ENCODE measurements at regions not wholly inside any gene's neighbourhood (a gene's known extent, or its start where the extent isn't known, plus 50 kb on each side); places are given as distances from the start of the nearest gene placed in this dataset.
"Not testable (repeated sequence)": the region's sequence is repeated elsewhere in the genome, so short reads cannot be mapped to it uniquely, and the experiment has no call there.

- DNase-seq (ENCODE audit: low read depth), result no peak
Observed at GRCh38 chr9:31112491-31112890, 1272.0 kb upstream of the ACO1 start.

GRCh38 chr9:31114346-31114745, 1270.1 kb upstream of the ACO1 start:
- DNase-seq (ENCODE audit: low read depth), result no peak

GRCh38 chr9:31119890-31120454, 1264.5 kb upstream of the ACO1 start:
- peak; percentile 31 for DNase-seq (ENCODE audit: low read depth)

- DNase-seq (ENCODE audit: low read depth), result no peak
Observed at GRCh38 chr9:31124389-31124788, 1260.1 kb upstream of the ACO1 start.

GRCh38 chr9:31135567-31135966, 1248.9 kb upstream of the ACO1 start:
- DNase-seq (ENCODE audit: low read depth), result no peak

- DNase-seq (ENCODE audit: low read depth), result no peak
Observed at GRCh38 chr9:31136524-31136923, 1247.9 kb upstream of the ACO1 start.

GRCh38 chr9:31137176-31138160, 1247.0 kb upstream of the ACO1 start:
- DNase-seq (ENCODE audit: low read depth), result peak; percentile 90

- peak; percentile 44 for DNase-seq (ENCODE audit: low read depth)
Observed at GRCh38 chr9:31140316-31140715, 1244.1 kb upstream of the ACO1 start.

GRCh38 chr9:31142456-31142855, 1242.0 kb upstream of the ACO1 start:
- DNase-seq (ENCODE audit: low read depth), result no peak

- no peak for DNase-seq (ENCODE audit: low read depth)
Observed at GRCh38 chr9:31144614-31145013, 1239.8 kb upstream of the ACO1 start.

GRCh38 chr9:31146485-31147166, 1237.8 kb upstream of the ACO1 start:
- no peak for DNase-seq (ENCODE audit: low read depth)

GRCh38 chr9:31153250-31153840, 1231.1 kb upstream of the ACO1 start:
- no peak for DNase-seq (ENCODE audit: low read depth)

GRCh38 chr9:31166516-31166915, 1217.9 kb upstream of the ACO1 start:
- DNase-seq (ENCODE audit: low read depth), result no peak

GRCh38 chr9:31168161-31168560, 1216.3 kb upstream of the ACO1 start:
- no peak for DNase-seq (ENCODE audit: low read depth)

GRCh38 chr9:31174681-31175080, 1209.8 kb upstream of the ACO1 start:
- no peak for DNase-seq (ENCODE audit: low read depth)

GRCh38 chr9:31183866-31184265, 1200.6 kb upstream of the ACO1 start:
- DNase-seq (ENCODE audit: low read depth), result no peak

- no peak for DNase-seq (ENCODE audit: low read depth)
Observed at GRCh38 chr9:31185831-31186230, 1198.6 kb upstream of the ACO1 start.

- DNase-seq (ENCODE audit: low read depth), result peak; percentile 1
Observed at GRCh38 chr9:31188496-31188895, 1195.9 kb upstream of the ACO1 start.

GRCh38 chr9:31210978-31211570, 1173.4 kb upstream of the ACO1 start:
- DNase-seq (ENCODE audit: low read depth), result no peak

GRCh38 chr9:31229976-31230375, 1154.5 kb upstream of the ACO1 start:
- not testable (repeated sequence) for DNase-seq (ENCODE audit: low read depth)

- no peak for DNase-seq (ENCODE audit: low read depth)
Observed at GRCh38 chr9:31232485-31232884, 1152.0 kb upstream of the ACO1 start.

GRCh38 chr9:31236344-31236743, 1148.1 kb upstream of the ACO1 start:
- no peak for DNase-seq (ENCODE audit: low read depth)

All from stromal cell of bone marrow (primary cell).